ENCODE measurements at regions not wholly inside any gene's neighbourhood (a gene's known extent, or its start where the extent isn't known, plus 50 kb on each side); places are given as distances from the start of the nearest gene placed in this dataset.

DNA sequence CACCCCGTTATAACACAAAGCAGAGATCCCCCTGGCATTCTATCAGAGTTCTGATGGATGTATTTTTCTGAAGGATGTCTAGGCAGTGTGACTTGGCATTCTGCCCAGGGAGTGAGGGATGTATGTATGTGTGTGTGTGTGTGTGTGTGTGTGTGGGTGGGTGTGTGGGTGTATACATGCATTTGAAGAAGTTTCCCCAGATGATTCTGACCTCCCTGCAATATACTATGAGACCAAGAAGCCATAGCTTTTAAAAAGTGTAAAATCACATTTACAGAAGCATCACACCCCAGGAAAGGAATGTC, 59.7 kb upstream of the NAP1L1 start:
- Histone ChIP-seq H3K9ac (ENCODE audit: low read depth, low read length) (no peak overlapping the region), H4K20me1 (ENCODE audit: insufficient read depth, low read length) (no peaks in the 10 kb centered on the region), H3K9me3 (ENCODE audit: control insufficient read depth, insufficient read depth, low read length) (no peaks in the 10 kb centered on the region), H3K27me3 (ENCODE audit: control insufficient read depth, insufficient read depth, low read length) (no peaks in the 10 kb centered on the region), H4K91ac (ENCODE audit: insufficient read depth, low read depth, low read length) (no peak overlapping the region), H3K4me3 (ENCODE audit: insufficient read depth, low read depth, low read length) (no peak overlapping the region), H3K4me2 (ENCODE audit: low read depth, low read length) (no peak overlapping the region), H2BK15ac (ENCODE audit: low read depth, low read length) (no peak overlapping the region), H3K9me1 (ENCODE audit: insufficient read depth, low read length) (no peaks in the 10 kb centered on the region), H3K4ac (ENCODE audit: low read depth, low read length) (no peak overlapping the region), H3K14ac (replicated peaks; ENCODE audit: low read depth, low read length) (no peak overlapping the region; the same call in 1 of the 2 replicates), H3K56ac (ENCODE audit: extremely low read depth, insufficient read depth, low read length) (no peak overlapping the region), H2BK20ac (ENCODE audit: low read depth, low read length) (no peak overlapping the region), H4K5ac (ENCODE audit: low read depth, low read length) (no peak overlapping the region), H2BK120ac (ENCODE audit: low read depth, low read length) (no peak overlapping the region), H2AK5ac (ENCODE audit: low read depth, low read length) (no peak overlapping the region), H2BK5ac (ENCODE audit: low read depth, low read length, poor library complexity, severe bottlenecking) (no peak overlapping the region), H2AFZ (replicated peaks; ENCODE audit: low read length, poor library complexity) (no peak overlapping the region), H3K36me3 (ENCODE audit: control insufficient read depth, insufficient read depth, low read length) (no peaks in the 10 kb centered on the region), H2AK9ac (replicated peaks; ENCODE audit: low read depth, low read length, poor library complexity) (no peak overlapping the region), H3K4me1 (ENCODE audit: control insufficient read depth, insufficient read depth, low read length) (peaks cover 2% of the 10 kb centered on the region; the same call in 1 of the 2 replicates), H4K8ac (ENCODE audit: low read depth in 2 of 2, low read length in 2 of 2) (no peak overlapping the region), H3K27ac (ENCODE audit: insufficient read depth, low read length) (no peak overlapping the region), H3K23ac (ENCODE audit: low read depth, low read length) (no peak overlapping the region), H3K18ac (ENCODE audit: low read depth, low read length) (no peak overlapping the region), H3K79me1 (ENCODE audit: low read depth in 1 of 2, low read length in 2 of 2) (no peaks in the 10 kb centered on the region)
- in situ Hi-C loops (cut with MboI; ENCODE audit: low sequenced_read_pairs) (no loop called here), intact Hi-C loops (cut with micrococcal nuclease) (no loop called here), dilution Hi-C loops (cut with HindIII; ENCODE audit: low sequenced_read_pairs, unreplicated experiment) (no loop called here)
- TF ChIP-seq, protein P1, sequence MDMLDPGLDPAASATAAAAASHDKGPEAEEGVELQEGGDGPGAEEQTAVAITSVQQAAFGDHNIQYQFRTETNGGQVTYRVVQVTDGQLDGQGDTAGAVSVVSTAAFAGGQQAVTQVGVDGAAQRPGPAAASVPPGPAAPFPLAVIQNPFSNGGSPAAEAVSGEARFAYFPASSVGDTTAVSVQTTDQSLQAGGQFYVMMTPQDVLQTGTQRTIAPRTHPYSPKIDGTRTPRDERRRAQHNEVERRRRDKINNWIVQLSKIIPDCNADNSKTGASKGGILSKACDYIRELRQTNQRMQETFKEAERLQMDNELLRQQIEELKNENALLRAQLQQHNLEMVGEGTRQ (IDR thresholded peaks at IDR 0.05; ENCODE audit: low read depth, low read length), result no peak
- TF ChIP-seq FOS (IDR thresholded peaks at IDR 0.05; ENCODE audit: low read depth, low read length) (no peak), RFX5 (IDR thresholded peaks at IDR 0.05; ENCODE audit: low read depth, low read length) (no peak), RAD21 (IDR thresholded peaks at IDR 0.05; ENCODE audit: low read length) (no peak), MAZ (IDR thresholded peaks at IDR 0.05; ENCODE audit: borderline replicate concordance, low read depth, low read length) (no peak), RCOR1 (IDR thresholded peaks at IDR 0.05; ENCODE audit: insufficient replicate concordance, low read length) (no peak), BHLHE40 (IDR thresholded peaks at IDR 0.05; ENCODE audit: low read depth, low read length) (no peak), NFE2L2 (IDR thresholded peaks at IDR 0.05; ENCODE audit: low read depth, low read length) (no peak), MXI1 (IDR thresholded peaks at IDR 0.05; ENCODE audit: borderline replicate concordance, low read depth, low read length) (no peak), SMC3 (IDR thresholded peaks at IDR 0.05; ENCODE audit: low read depth, low read length) (no peak), CEBPB (IDR thresholded peaks at IDR 0.05; ENCODE audit: low read depth, low read length) (no peak), POLR2A (IDR thresholded peaks at IDR 0.05; ENCODE audit: low read depth, low read length) (no peak), CHD1 (IDR thresholded peaks at IDR 0.05; ENCODE audit: low read depth, low read length) (no peak)
- TF ChIP-seq, protein P2, sequence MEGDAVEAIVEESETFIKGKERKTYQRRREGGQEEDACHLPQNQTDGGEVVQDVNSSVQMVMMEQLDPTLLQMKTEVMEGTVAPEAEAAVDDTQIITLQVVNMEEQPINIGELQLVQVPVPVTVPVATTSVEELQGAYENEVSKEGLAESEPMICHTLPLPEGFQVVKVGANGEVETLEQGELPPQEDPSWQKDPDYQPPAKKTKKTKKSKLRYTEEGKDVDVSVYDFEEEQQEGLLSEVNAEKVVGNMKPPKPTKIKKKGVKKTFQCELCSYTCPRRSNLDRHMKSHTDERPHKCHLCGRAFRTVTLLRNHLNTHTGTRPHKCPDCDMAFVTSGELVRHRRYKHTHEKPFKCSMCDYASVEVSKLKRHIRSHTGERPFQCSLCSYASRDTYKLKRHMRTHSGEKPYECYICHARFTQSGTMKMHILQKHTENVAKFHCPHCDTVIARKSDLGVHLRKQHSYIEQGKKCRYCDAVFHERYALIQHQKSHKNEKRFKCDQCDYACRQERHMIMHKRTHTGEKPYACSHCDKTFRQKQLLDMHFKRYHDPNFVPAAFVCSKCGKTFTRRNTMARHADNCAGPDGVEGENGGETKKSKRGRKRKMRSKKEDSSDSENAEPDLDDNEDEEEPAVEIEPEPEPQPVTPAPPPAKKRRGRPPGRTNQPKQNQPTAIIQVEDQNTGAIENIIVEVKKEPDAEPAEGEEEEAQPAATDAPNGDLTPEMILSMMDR (conservative IDR thresholded peaks at IDR 0.05; ENCODE audit: low read depth, low read length), result no peak
- TF ChIP-seq, protein P3, sequence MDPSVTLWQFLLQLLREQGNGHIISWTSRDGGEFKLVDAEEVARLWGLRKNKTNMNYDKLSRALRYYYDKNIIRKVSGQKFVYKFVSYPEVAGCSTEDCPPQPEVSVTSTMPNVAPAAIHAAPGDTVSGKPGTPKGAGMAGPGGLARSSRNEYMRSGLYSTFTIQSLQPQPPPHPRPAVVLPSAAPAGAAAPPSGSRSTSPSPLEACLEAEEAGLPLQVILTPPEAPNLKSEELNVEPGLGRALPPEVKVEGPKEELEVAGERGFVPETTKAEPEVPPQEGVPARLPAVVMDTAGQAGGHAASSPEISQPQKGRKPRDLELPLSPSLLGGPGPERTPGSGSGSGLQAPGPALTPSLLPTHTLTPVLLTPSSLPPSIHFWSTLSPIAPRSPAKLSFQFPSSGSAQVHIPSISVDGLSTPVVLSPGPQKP (IDR thresholded peaks at IDR 0.05; ENCODE audit: borderline replicate concordance, low read depth, low read length), result no peak
- no TSS peak for BruUV-seq (replicated peaks)
- CTCF ChIA-PET, result interaction anchor here (1.2 kb wide), 1 partner anchor 15 kb away, joined by 3 read pairs; no protein-coding TSS in a partner anchor
- WGBS, 2 experiments (ENCODE audit: extremely low coverage in 2 of 2, insufficient read length in 1 of 2), result no CpG with 5 or more reads among the region's 1 CpG
- DNase-seq, result peak; percentile 36
- no peak for ATAC-seq (ENCODE audit: low read depth)
- POLR2A ChIA-PET (ENCODE audit: unreplicated experiment), result no interaction called here
